ENCODE measurements at regions not wholly inside any gene's neighbourhood (a gene's known extent, or its start where the extent isn't known, plus 50 kb on each side); places are given as distances from the start of the nearest gene placed in this dataset.

- no peak for TF ChIP-seq GATA2 (IDR thresholded peaks at IDR 0.05; ENCODE audit: low read depth, low read length)
- no peak for TF ChIP-seq GATA3 (IDR thresholded peaks at IDR 0.05; ENCODE audit: low read depth, low read length)
Observed at GRCh38 chr2:120866483-120867140, 130.9 kb downstream of the GLI2 start.

DNA sequence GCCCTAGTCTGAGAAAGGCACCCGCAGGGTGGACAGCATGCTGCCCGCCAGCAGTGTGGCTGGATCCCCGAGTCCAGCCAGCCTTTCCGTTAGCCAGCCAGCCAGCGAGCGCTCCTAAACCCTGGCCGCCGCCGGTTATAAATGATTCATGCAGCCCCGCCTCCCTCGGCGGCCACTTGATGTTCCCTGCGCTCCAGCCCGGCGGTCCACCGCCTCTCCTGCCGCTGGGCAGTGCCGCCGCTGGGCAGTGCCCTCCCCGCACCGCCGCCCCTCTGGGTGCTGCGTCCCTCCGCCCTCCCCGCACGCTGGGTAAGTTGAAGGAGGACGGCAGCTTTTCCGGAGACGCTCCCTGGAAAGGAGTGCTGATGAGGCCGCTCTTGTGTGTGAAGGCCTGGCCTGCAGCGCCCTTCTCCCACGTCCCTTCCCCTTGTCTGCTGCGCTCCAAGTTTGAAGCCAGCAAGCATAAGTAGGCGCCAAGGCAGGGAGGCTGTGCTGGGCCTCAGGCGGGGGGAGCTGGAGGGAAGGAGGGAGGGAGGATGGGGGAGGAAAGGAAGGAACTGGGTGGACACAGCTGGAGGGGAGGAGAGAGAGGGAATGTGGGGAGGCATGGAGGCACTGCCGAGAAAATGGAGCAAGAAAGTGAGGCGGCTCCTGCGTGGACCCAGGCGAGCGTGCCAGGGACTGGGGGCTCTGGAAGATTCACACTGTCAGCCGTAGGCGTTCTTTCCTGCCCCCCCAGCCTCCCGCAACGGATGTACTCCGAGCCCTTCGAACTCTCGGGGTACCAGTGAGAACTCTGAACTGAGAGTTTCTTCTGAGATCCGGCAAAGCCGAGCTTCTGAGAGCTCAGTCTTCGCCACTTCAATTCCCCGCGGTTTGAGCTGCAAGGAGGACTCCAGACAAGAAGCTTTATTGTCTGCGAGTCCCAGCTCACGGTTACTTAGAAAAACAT, 131.9 kb downstream of the GLI2 start:
- no peak for TF ChIP-seq GATA2 (IDR thresholded peaks at IDR 0.05; ENCODE audit: low read depth, low read length)
- no peak for TF ChIP-seq GATA3 (IDR thresholded peaks at IDR 0.05; ENCODE audit: low read depth, low read length)

DNA sequence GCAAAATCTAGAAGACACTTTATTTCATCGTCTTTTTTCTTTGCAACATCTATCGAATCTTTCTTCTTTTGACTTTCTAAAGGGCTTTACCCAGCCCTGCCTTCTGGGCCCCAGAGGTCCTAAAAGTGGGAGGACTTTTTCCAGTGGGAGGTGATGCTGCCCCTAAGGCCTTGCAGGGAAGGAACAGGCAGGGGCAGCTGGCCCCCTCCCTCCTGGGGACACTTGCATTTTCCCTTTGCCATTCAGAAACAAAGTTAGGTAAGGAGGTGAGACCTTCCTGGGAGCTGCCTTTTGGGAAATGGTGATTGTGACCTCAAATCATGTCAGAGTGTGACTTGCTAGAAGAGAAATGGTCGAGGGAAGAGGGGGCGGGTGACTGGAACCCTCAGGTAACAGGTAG, 132.7 kb downstream of the GLI2 start:
- TF ChIP-seq GATA3 (IDR thresholded peaks at IDR 0.05; ENCODE audit: low read depth, low read length) (no peak), GATA2 (IDR thresholded peaks at IDR 0.05; ENCODE audit: low read depth, low read length) (no peak)

DNA sequence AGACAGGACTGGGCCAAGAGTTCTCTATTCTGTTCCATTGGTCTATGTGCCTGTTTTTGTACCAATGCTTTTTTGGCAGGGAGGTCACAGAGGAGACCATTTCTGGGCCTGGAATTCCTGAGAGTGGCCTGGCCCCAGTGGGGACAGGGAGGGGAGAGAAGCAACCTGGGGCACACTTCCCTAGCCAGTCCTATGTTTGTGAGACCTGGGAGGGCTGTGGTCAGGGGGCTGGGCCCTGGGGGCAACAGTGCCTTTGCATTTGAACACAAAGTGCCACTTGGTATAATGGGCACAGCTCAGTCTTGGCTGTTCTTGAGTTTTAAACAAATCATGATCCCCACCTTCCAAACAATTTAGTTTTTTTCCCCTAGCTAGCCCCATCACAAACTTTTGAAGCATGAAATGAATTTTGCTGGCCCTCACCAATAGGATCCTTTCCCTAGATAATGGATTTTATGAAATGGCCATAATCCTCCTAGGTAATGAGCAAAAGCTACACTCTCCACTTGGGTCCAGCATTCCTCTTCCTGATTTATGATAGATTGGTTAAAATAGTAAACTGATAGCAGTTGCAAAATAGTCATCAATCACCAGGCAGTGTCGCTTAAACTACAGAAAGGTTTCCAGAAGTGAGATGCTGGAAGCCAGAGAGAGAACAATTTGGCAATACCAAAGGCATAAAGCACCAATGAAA, 133.5 kb downstream of the GLI2 start:
- no peak for TF ChIP-seq GATA2 (IDR thresholded peaks at IDR 0.05; ENCODE audit: low read depth, low read length)
- no peak for TF ChIP-seq GATA3 (IDR thresholded peaks at IDR 0.05; ENCODE audit: low read depth, low read length)

DNA sequence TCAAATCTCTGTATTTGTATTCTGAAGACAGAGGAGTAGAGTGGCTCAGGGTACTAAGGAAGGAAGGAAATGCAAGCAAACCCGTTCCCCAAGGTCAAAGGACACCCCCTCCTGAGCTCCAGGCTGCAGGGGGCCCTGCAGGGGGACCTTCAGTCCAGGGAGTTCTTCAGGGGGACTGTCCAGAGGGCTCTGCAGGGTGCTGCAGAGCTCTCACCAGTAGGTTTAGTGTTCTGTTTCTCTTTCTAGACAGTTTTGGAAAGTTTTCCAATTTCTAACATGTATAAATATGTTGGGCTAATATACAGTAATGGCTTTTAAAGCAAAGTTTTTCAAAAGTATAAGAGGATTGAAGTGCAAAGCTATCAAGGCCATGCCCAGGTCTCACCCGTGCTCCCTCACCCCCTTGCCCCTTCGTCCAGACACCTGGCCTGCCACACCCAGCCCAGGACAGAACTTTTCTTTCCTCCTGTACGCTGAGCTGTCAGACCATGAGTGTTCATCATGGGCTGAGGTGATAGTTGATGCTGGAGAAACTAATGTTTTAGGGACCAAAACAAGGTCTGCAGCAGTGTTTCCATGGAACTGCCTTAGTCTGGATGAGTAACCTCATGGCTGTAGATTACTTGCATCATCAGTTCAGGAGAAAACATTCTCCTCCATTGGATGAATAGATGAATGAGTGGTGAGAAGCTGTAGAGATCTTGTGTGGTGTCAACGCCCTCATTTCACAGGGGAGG, 134.2 kb downstream of the GLI2 start:
- no peak for TF ChIP-seq GATA2 (IDR thresholded peaks at IDR 0.05; ENCODE audit: low read depth, low read length)
- TF ChIP-seq GATA3 (IDR thresholded peaks at IDR 0.05; ENCODE audit: low read depth, low read length), result no peak

DNA sequence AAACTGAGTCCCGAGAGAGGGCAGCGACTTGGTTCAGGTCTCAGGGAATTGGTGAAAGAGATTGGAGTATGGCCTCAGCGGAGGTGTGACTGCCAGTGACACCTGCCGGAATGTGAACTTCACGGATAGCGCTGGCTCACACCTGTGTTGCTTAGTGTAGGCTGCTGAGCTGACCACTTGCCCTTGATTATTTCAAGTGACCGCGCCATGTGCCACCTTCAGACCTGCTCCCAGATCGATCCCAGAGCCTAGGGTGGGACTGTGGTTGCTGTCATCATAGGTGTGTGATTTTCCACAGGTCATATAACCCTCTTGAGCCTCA, 134.8 kb downstream of the GLI2 start:
- TF ChIP-seq GATA2 (IDR thresholded peaks at IDR 0.05; ENCODE audit: low read depth, low read length), result no peak
- TF ChIP-seq GATA3 (IDR thresholded peaks at IDR 0.05; ENCODE audit: low read depth, low read length), result no peak

DNA sequence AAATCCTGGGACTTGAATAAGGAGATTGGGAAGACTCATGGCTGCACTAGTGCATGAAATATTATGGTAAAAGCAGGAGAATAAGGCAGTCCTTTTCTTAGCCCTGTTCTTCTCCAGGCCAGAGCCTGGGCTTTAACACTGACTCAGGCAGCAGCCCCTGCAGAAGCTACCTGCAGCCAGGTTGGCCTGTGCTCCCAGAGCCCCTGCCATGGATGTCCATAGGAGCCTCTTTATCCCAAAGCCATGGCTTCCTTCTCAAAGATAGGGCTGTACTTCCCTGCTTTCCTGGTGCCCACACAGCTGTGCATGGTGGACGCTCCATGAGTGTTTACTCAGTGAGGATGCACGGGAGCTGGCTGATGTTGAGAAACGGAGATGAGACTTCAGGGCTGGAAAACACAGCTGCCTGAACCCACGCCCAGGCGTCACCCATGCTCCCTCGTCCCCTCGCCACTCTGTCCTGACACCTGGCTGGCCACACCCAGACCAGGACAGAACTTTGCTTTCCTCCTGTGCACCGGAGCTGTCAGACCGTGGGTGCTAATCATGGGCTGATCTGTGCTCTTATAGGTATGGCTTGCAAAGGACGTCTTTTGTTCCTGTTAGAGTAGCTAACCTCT, 135.5 kb downstream of the GLI2 start:
- TF ChIP-seq GATA2 (IDR thresholded peaks at IDR 0.05; ENCODE audit: low read depth, low read length) (no peak), GATA3 (IDR thresholded peaks at IDR 0.05; ENCODE audit: low read depth, low read length) (no peak)

- TF ChIP-seq GATA2 (IDR thresholded peaks at IDR 0.05; ENCODE audit: low read depth, low read length) (no peak), GATA3 (IDR thresholded peaks at IDR 0.05; ENCODE audit: low read depth, low read length) (no peak)
Observed at GRCh38 chr2:120871881-120872620, 136.4 kb downstream of the GLI2 start.

DNA sequence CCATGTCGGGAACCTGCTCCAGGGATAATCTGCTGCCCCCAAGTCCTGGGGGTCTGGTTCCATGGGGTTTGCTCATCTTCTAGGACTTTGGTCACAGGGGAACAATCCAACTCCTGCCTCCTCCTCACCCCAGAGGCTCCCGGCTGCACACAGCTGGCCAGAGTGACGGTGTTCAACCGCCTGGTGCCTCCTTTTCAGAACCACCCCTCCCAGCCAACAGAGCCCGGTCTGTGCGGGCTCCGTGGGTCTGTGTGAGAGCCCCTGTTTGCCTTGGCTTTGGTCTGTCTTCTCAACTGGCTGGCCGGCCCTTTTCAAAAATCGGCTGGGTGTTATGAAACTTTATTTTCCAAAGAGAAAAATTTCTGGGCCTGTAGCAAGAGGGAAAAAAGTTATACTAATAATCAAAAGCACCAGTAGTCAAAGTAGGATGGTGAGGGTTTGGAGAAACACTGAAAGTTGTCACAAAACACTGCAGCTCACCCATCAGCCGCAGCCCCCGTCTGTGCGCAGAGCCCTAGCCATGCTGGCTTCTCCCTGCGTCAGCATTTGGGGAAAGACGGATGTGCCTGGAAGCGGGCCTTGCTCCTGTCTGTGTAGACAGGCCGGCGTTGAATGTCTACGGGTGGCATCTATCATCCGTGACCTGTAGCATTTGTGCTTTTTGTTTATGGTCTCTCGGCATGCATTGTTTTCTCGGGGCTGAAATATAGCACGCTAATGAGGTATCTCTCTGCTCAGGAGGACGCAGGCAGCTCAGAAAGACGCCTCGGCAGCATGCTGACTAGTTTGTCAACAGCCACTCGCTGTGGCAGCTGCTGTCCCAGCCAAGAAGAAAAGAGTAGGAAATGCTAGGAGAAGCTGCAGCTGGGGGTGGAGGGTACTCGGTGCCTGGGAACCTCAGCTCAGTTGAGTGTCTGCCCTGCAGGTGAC, 138.6 kb downstream of the GLI2 start:
- TF ChIP-seq GATA3 (IDR thresholded peaks at IDR 0.05; ENCODE audit: low read depth, low read length) (no peak), GATA2 (IDR thresholded peaks at IDR 0.05; ENCODE audit: low read depth, low read length) (no peak)

GRCh38 chr2:120874888-120875275, 139.2 kb downstream of the GLI2 start:
- TF ChIP-seq GATA2 (IDR thresholded peaks at IDR 0.05; ENCODE audit: low read depth, low read length) (no peak), GATA3 (IDR thresholded peaks at IDR 0.05; ENCODE audit: low read depth, low read length) (no peak)

- TF ChIP-seq GATA3 (IDR thresholded peaks at IDR 0.05; ENCODE audit: low read depth, low read length) (no peak), GATA2 (IDR thresholded peaks at IDR 0.05; ENCODE audit: low read depth, low read length) (no peak)
Observed at GRCh38 chr2:120875431-120875830, 139.8 kb downstream of the GLI2 start.

All from SH-SY5Y (cell line).